ENCODE measurements at regions not wholly inside any gene's neighbourhood (a gene's known extent, or its start where the extent isn't known, plus 50 kb on each side); places are given as distances from the start of the nearest gene placed in this dataset.
"Not testable (repeated sequence)": the region's sequence is repeated elsewhere in the genome, so short reads cannot be mapped to it uniquely, and the experiment has no call there.

GRCh38 chr5:111984044-111984443 lies 227.1 kb upstream of the NREP start:
- in situ Hi-C loops (cut with HindIII; ENCODE audit: low sequenced_read_pairs): loop anchor here (5.0 kb wide), 1 partner anchor 242 kb away; no protein-coding TSS in a partner anchor

GRCh38 chr5:111983459-111983858 lies 226.5 kb upstream of the NREP start:
- in situ Hi-C loops (cut with HindIII; ENCODE audit: low sequenced_read_pairs): loop anchor here (5.0 kb wide), 1 partner anchor 241 kb away; no protein-coding TSS in a partner anchor

DNA sequence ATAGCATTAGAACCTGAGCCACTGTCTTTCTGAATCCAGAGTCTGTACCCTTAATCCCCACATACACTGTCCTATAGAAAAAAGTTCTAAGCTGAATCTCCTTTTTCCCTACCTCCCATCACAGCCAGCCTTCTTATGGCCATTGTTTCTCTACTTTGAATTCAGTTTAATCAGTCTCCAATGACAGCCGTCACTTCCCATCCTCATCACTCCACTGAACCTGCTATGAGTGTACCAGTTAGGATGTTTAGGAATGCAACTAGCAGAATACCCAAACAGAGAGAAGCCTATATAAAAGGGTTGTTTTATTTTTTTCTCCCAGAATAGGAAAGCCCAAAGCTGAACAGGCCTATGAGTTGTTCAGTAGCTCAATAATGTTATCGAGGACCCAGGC lies 220.4 kb upstream of the NREP start:
- in situ Hi-C loops (cut with HindIII; ENCODE audit: low sequenced_read_pairs): no loop called here

- in situ Hi-C loops (cut with HindIII; ENCODE audit: low sequenced_read_pairs): no loop called here
Observed at GRCh38 chr5:111976705-111977435, 219.9 kb upstream of the NREP start.

- in situ Hi-C loops (cut with HindIII; ENCODE audit: low sequenced_read_pairs): no loop called here
Observed at GRCh38 chr5:111975133-111975532, 218.1 kb upstream of the NREP start.

GRCh38 chr5:111973961-111974360 lies 217.0 kb upstream of the NREP start:
- in situ Hi-C loops (cut with HindIII; ENCODE audit: low sequenced_read_pairs): no loop called here

- in situ Hi-C loops (cut with HindIII; ENCODE audit: low sequenced_read_pairs): no loop called here
Observed at GRCh38 chr5:111972548-111972947, 215.6 kb upstream of the NREP start.

- in situ Hi-C loops (cut with HindIII; ENCODE audit: low sequenced_read_pairs): no loop called here
Observed at GRCh38 chr5:111972080-111972479, 215.1 kb upstream of the NREP start.

DNA sequence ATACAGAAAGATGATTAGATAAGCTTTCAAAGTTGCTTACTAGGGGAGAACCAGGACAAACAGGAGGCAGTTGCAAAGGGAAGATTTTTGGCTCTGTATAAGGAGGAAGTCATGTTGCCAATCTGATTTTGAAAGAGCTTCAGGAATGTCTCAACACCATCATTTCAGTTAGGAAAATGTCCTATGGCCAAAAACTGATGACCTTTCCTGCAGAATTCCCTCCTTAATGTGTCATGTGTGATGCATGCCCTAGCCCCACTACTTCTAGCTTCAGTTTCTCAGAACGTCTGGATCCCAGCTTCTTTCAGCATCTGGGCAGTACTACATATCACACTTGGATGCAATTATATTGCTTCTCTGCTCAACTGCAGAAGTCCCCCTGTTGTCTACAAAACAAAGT lies 211.5 kb upstream of the NREP start:
- in situ Hi-C loops (cut with HindIII; ENCODE audit: low sequenced_read_pairs): no loop called here

GRCh38 chr5:111967463-111967862 lies 210.5 kb upstream of the NREP start:
- in situ Hi-C loops (cut with HindIII; ENCODE audit: low sequenced_read_pairs): no loop called here

- in situ Hi-C loops (cut with HindIII; ENCODE audit: low sequenced_read_pairs): no loop called here
Observed at GRCh38 chr5:111966290-111966689, 209.3 kb upstream of the NREP start.

- in situ Hi-C loops (cut with HindIII; ENCODE audit: low sequenced_read_pairs): no loop called here
Observed at GRCh38 chr5:111963555-111963954, 206.6 kb upstream of the NREP start.

GRCh38 chr5:111962906-111963305 lies 205.9 kb upstream of the NREP start:
- in situ Hi-C loops (cut with HindIII; ENCODE audit: low sequenced_read_pairs): no loop called here

GRCh38 chr5:111961862-111962261 lies 204.9 kb upstream of the NREP start:
- in situ Hi-C loops (cut with HindIII; ENCODE audit: low sequenced_read_pairs): no loop called here

DNA sequence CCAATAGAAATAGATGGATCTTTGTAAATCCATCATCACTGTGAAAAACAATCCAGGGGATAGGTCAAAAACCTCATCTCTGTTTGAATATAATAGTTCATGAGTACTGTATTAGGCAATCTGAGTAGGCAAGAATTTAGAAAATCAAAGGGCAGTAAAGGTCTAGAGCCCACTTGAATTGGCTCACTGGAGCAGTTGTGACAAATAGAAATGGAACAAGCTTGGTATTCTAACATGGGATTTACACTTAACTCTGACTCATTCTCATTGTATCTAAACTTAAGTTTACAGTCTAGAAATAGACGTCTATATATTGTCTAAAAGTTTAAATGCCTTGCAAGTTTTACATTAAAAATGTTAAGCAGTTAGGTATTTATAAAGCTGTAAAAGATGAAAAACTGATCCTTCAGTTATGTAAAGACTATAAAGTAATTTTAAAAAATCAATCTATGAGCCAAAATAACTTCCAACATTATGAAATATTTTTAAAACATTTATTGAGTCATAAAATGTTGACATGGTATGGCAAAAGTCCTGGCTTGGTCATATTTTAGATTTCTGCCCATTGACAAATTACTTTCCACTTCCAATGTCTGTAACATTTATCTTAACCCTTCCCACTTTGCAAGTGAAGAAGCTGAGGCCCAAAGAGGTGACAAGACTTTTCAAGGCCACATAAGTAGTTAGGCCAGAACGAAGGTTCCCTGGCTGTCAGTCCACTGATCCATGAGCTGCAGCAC lies 203.7 kb upstream of the NREP start:
- in situ Hi-C loops (cut with HindIII; ENCODE audit: low sequenced_read_pairs): no loop called here

- in situ Hi-C loops (cut with HindIII; ENCODE audit: low sequenced_read_pairs): no loop called here
Observed at GRCh38 chr5:111958851-111959250, 201.9 kb upstream of the NREP start.

DNA sequence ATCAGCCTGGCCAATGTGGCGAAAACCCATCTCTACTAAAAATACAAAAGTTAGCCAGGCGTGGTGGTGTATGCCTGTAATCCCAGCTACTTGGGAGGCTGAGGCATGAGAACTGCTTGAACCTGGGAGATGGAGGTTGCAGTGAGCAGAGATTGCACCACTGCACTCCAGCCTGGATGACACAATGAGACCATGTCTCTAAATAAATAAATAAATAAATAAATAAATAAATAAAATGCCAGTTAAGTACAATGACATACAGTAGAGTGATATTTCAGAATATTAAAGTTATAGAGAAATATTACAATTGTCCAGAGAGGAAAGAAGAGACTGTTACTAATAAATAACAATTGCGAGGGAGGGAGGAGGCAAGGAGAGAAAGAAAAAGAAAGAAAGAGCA lies 199.8 kb upstream of the NREP start:
- in situ Hi-C loops (cut with HindIII; ENCODE audit: low sequenced_read_pairs): not testable (repeated sequence)

DNA sequence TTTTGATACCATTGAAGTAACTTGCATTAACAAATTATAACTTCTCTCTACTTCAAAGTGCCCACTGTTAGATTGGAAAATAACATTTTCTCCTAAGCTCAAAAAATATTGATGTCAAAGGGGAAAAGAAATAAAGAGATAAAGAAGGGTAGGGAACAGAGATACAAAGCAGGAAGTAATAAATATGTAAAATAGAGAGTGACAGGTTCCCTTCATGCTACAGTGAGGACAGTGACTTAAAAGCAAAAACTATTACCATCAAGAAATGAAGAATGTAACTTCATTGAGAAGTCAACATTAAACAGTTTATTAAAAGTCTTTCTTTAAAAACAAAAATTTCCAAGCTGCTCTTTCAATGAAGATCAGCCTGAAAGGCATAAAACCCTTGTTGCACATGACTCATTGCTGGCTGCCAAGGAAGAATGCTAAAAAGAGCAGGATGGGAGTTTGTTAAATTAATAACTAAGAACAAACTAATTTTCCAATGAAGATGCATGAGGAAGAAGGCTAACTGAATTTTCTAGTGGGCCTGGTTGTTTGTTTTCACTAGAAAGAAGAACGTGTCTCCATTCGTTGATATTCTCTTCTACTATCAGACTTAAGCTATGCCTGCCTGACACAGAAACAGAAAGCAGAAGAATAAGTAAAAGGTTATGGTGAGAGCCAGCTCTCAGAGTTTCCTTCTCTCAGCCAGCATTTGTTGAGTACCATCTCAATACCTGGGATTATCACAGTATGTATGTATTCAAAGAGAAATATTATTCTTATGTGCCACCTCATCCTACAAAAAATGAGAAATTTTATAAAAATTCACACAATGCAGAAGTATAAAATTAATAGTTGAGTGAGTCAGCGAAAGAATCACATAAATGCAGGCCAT lies 197.8 kb upstream of the NREP start:
- in situ Hi-C loops (cut with HindIII; ENCODE audit: low sequenced_read_pairs): no loop called here

- in situ Hi-C loops (cut with HindIII; ENCODE audit: low sequenced_read_pairs): no loop called here
Observed at GRCh38 chr5:111953351-111954127, 196.5 kb upstream of the NREP start.

DNA sequence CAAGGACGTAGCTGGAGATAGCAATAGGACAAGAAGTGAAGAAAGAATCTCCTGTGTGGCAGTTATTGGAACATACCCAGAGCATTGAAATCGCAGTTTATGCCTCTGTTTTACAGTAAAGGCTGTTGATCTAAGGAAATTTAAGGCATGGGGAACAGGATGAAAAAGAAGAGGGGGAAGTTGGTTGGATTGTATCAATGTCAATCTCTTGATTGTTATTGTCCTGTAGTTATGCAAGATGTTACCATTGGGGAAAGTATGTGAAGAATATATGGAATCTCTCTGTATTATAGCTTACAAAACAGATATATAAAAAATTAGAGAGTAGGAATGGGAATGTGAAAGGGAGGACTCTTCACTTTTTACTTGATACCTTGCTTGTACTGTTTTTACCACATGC lies 195.6 kb upstream of the NREP start:
- in situ Hi-C loops (cut with HindIII; ENCODE audit: low sequenced_read_pairs): no loop called here

DNA sequence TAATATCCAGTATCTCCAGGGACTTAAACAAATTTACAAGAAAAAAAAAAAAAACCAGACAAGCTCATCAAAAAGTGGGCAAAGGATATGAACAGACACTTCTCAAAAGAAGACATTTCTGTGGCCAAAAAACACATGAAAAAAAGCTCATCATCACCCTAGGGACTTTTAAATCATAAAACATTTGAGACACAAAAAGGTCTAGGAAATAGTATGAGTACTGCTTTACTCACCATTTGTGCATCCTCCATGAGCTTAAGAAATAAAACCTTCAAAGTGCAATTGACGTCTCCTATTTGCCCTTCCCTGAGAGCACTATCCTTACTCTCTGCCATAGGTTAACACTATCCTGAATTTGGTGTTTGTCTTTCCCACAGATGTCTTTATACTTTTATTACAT lies 193.7 kb upstream of the NREP start:
- in situ Hi-C loops (cut with HindIII; ENCODE audit: low sequenced_read_pairs): no loop called here
